Activated T-cell treated with anti-CD3 and anti-CD28 coated beads for 4 hours (primary cell): ENCODE measurements at regions not wholly inside any gene's neighbourhood (a gene's known extent, or its start where the extent isn't known, plus 50 kb on each side); places are given as distances from the start of the nearest gene placed in this dataset.
"Not testable (repeated sequence)": the region's sequence is repeated elsewhere in the genome, so short reads cannot be mapped to it uniquely, and the experiment has no call there.

Experiments used
- DNase-seq: peaks from one replicate; pipeline ENCODE4 v3.0.0-alpha.2; 2020

DNA sequence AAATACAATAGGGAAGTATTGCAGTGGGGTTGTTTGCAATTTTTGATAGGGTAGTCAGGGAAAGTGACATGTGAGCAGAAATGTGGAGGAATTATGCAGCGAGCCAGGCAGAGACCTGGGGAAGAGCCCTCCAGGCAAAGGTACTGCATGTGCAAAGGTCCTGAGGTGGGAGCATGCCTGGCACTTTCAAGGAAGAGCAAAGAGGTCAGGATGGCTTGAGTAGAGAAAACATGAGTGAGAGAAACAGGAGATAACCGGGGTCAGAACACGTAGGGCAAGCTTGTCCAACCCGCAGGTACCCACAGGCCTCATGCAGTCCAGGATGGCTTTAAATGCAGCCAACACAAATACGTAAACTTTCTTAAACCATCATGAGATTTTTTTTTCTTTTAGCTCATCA lies 71.0 kb downstream of the COQ2 start:
- no peak for DNase-seq

DNA sequence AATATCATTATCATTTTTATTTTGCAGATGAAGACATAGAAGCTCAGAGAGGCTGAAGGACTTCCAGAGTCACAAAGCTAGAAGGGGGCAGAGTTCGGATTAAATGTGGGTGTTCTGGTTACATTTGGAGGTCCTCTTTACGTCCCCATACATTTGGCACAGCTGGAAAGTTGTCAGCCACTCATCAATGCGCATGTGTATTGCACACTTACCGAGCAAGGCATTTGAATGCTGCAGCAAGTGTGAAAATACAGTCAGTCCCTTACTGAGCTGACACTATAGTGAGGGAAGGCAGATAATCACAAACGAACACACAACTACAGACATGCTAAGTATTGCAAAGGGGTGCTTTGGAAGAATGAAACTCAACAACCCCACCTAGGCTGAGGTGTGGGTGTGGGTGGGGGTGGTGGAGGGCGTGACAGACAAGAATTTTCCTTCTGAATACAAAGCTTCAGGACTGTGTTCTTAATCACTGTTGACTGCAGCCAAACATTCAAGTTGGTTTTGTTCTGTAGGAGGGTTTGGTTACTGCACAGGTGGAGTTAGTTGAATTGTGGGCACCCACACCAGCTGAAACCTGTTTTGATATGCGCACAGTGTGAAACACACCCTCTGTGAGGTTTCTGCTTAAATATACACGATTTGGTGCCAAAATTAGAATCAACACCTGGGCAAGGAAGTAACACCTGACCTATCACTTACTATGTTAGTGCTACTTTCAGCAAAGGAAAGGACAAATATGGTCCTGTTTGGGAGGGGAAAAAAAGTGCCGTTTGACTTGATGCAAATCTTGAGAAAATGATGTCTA lies 72.4 kb downstream of the COQ2 start:
- peak; percentile 43 for DNase-seq

DNA sequence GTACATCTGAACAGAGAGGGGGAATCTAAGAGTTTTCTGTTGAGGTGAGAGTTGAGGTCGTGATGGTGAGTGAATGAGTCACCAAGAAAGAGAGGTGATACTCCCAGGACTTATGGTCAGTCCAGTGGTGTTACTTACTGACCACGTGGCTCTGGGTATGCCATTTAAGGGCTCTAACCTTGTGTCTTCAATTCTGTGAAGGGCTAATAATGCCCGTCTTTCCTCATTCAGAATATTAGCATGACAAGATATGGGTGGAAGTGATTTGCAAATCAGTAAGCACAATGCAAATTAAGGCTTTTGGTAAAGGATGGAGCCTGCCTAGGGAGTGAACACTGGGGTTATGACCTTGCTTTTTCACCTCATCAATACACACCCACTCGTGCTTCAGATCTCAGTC lies 75.2 kb downstream of the COQ2 start:
- no peak for DNase-seq

GRCh38 chr4:83208371-83209365 lies 75.9 kb downstream of the COQ2 start:
- DNase-seq: no peak

- DNase-seq: no peak
Observed at GRCh38 chr4:83207497-83208101, 77.0 kb downstream of the COQ2 start.

- no peak for DNase-seq
Observed at GRCh38 chr4:83205760-83206159, 78.8 kb downstream of the COQ2 start.

GRCh38 chr4:83204731-83205130 lies 79.9 kb downstream of the COQ2 start:
- DNase-seq: no peak

DNA sequence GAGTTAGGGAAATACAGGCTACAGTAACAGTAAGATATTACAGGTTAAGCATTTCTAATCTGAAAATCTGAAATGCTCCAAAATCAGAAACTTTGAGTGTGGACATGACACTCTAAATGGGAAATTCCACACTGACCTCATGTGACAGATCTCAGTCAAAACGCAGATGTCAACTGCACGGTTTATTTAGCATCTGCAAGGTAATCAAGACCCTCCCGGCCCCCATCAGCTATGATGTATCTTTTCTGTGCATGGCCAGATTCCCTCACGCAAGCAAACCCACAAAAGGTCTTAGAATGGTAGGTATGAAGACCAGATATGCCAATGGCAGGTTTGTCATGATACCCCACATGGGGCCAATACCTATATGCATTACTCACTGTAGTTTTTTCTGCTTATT lies 82.8 kb downstream of the COQ2 start:
- DNase-seq: no peak

- no peak for DNase-seq
Observed at GRCh38 chr4:83197555-83198235, 83.2 kb upstream of the PLAC8 start.

DNA sequence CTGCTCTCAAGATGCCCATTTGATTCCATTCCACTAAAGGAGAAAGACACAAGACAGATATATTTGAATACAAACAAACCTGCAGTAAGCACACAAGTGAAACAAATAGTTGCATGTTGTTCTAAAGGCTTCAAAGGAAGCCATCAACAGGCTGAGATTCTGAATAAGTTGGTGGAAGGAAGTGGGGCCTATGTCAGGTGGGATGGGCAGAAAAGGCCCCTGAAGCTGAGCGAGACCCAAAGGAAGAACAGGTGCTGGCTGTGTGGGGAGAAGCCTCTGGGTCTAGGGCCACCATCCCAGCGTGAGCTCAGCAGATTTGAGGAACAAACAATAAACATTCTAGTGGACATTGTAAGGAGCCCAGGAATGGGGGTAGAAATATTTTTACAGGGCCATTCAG lies 82.4 kb upstream of the PLAC8 start:
- DNase-seq: no peak

- DNase-seq: no peak
Observed at GRCh38 chr4:83195269-83195668, 80.7 kb upstream of the PLAC8 start.

DNA sequence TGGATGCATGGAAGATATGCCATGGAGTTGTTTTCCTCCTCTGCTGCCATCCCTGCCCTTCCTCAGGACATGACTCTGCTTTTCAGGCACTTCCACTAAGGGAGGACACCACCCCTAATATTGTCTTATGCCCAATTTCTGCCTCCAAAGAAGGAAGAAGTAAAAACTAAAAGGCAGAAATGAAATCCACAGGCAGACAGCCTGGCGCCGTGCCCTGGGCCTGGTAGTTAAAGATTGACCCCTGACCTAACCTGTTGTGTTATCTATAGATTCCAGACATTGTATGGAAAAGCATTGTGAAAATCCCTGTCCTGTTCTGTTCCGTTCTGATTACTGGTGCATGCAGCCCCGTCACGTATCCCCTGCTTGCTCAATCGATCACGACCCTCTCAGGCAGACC lies 80.1 kb upstream of the PLAC8 start:
- DNase-seq: not testable (repeated sequence)

GRCh38 chr4:83192634-83193033 lies 78.1 kb upstream of the PLAC8 start:
- DNase-seq: no peak

- no peak for DNase-seq
Observed at GRCh38 chr4:83191026-83191425, 76.5 kb upstream of the PLAC8 start.

- no peak for DNase-seq
Observed at GRCh38 chr4:83189631-83190136, 75.2 kb upstream of the PLAC8 start.

DNA sequence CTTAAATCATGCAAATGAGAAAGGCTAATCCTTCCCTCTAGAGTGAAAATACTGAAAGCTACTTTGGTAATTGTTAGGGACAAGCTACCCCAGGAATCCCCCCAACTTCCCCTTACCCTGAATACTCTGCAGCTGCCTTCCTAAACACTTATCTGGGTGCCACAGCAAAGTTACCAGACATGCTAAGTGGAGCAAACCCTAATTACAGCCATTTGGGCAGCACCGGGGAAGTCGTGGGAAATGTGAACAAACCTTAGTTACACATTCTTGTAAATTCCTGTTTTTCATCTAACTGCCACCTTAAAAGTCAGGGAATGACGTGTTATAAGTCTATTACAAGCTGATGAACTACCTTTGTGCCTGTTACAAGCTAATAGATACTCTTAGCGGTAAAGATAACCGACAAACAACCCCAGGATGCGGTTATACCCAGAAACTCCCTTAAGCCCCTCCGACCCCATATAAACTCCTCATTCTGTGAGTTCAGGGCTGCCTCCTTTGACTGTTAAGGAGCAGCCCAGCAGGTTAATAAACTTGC lies 66.0 kb upstream of the PLAC8 start:
- no peak for DNase-seq

DNA sequence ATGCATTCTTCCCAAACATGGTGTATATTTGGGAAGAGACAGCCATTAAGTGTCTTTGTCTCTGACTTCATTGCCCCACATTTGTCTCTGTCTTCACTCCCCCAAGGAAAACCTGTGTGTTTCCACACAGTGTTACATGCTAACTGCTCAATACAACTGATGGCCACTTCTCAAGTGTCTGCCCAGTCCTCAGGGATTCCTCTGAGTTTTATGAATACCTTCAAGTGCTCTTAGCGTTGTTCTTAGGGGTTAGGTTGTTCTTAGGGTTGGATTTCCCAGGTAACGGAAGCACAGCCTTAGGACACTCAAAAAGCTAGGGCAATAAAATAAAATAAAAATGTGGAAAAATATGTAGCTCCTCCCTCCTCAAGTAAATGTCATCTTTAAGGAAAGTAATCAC lies 64.7 kb upstream of the PLAC8 start:
- no peak for DNase-seq

- no peak for DNase-seq
Observed at GRCh38 chr4:83178029-83178428, 63.5 kb upstream of the PLAC8 start.

DNA sequence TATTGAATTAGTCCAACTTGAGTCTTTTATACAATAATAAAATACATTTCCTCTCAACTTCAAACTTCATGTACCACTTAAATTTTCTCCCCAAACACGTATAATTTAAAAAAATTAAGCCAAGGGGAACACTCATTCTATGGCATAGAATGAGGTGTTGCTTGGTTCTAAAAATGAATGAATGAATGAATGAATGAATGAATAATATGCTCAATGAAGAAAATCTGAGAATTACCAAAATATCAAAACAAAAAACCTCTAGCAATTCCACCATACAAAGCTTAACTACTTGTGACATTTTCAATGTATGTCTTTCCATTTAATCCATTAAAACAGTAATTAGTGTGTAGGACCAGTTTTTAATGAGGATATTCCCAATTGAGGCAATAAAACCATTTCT lies 62.7 kb upstream of the PLAC8 start:
- no peak for DNase-seq

- no peak for DNase-seq
Observed at GRCh38 chr4:83174844-83175414, 60.4 kb upstream of the PLAC8 start.

GRCh38 chr4:83172371-83172770 lies 57.8 kb upstream of the PLAC8 start:
- DNase-seq: no peak

GRCh38 chr4:83171436-83172039 lies 57.0 kb upstream of the PLAC8 start:
- DNase-seq: no peak
